HEK293 (cell line): ENCODE measurements at regions not wholly inside any gene's neighbourhood (a gene's known extent, or its start where the extent isn't known, plus 50 kb on each side); places are given as distances from the start of the nearest gene placed in this dataset.

Experiments used
- CTCF ChIA-PET: fragments of 350-600 bp; formaldehyde crosslinking; extraction: SDS; loops from one replicate; lab custom pipeline; 2021; ENCODE audit warnings: antibody characterized with exemption; lab: Yijun Ruan, JAX
- POLR2A ChIA-PET: fragments of 300-600 bp; formaldehyde crosslinking; extraction: SDS; loops from one replicate; lab custom pipeline; 2020; ENCODE audit warnings: antibody characterized with exemption, inconsistent platforms; lab: Yijun Ruan, JAX
- H3K27ac ChIP-seq: fragments of 200-500 bp; sonication (Bioruptor generic); 2 replicates; pipeline ENCODE4 v1.5.1; 2014; ENCODE audit warnings: low read depth, low read length, control low read depth, inconsistent platforms; ENCODE audit errors: extremely low read depth
- H3K36me3 ChIP-seq, 2 experiments: fragments of 200-500 bp in 1 of 2; sonication (Bioruptor generic) in 1 of 2; 1 replicate in 1 of 2; 2 replicates in 1 of 2; pipeline ENCODE4 v1.5.1; 2014 to 2017; ENCODE audit warnings: inconsistent platforms in 2 of 2, low read length in 2 of 2; ENCODE audit not compliant: control insufficient read depth in 2 of 2, insufficient read depth in 1 of 2
- H3K4me1 ChIP-seq: fragments of 200-500 bp; sonication (Bioruptor generic); 2 replicates; pipeline ENCODE4 v1.5.1; 2014; ENCODE audit warnings: mild to moderate bottlenecking, low read length, inconsistent platforms; ENCODE audit not compliant: control insufficient read depth, insufficient read depth
- H3K4me3 ChIP-seq: 2 replicates; pipeline ENCODE4 v1.5.1; 2011; ENCODE audit warnings: low read depth, mild to moderate bottlenecking, control low read depth, low read length, moderate library complexity
- H3K9me3 ChIP-seq: fragments of 200-500 bp; sonication (Bioruptor generic); 2 replicates; pipeline ENCODE4 v1.5.1; 2014; ENCODE audit warnings: low read depth, low read length, inconsistent platforms; ENCODE audit not compliant: control insufficient read depth, insufficient read depth
- AEBP2 ChIP-seq: fragments of 450-650 bp; formaldehyde crosslinking; IDR thresholded peaks from 2 replicates; pipeline ENCODE4 v1.5.1; 2016; ENCODE audit warnings: missing biosample characterization, missing genetic modification characterization, borderline replicate concordance
- CTCF ChIP-seq: fragments of 450-650 bp; formaldehyde crosslinking; IDR thresholded peaks from 2 replicates; pipeline ENCODE4 v1.5.1; 2016; ENCODE audit warnings: missing biosample characterization, missing genetic modification characterization
- PRDM6 ChIP-seq: fragments of 450-650 bp; formaldehyde crosslinking; IDR thresholded peaks from 2 replicates; pipeline ENCODE4 v1.5.1; 2017; ENCODE audit warnings: missing biosample characterization, missing genetic modification characterization
- SP3 ChIP-seq: fragments of 450-650 bp; formaldehyde crosslinking; IDR thresholded peaks from 2 replicates; pipeline ENCODE4 v1.5.1; 2016; ENCODE audit warnings: missing biosample characterization, missing genetic modification characterization
- ZBTB1 ChIP-seq: fragments of 450-650 bp; formaldehyde crosslinking; IDR thresholded peaks from 2 replicates; pipeline ENCODE4 v1.5.1; 2016; ENCODE audit warnings: missing biosample characterization, missing genetic modification characterization
- ZBTB21 ChIP-seq: fragments of 450-650 bp; formaldehyde crosslinking; IDR thresholded peaks from 2 replicates; pipeline ENCODE4 v1.5.1; 2017; ENCODE audit warnings: missing biosample characterization, missing genetic modification characterization
- ZNF10 ChIP-seq: fragments of 450-650 bp; formaldehyde crosslinking; IDR thresholded peaks from 2 replicates; pipeline ENCODE4 v1.5.1; 2017; ENCODE audit warnings: missing biosample characterization, missing genetic modification characterization
- ZNF132 ChIP-seq: fragments of 450-650 bp; formaldehyde crosslinking; IDR thresholded peaks from 2 replicates; pipeline ENCODE4 v1.5.1; 2017; ENCODE audit warnings: missing biosample characterization, missing genetic modification characterization, borderline replicate concordance
- ZNF138 ChIP-seq: fragments of 450-650 bp; formaldehyde crosslinking; IDR thresholded peaks from 2 replicates; pipeline ENCODE4 v1.5.1; 2016; ENCODE audit warnings: missing biosample characterization, missing genetic modification characterization, borderline replicate concordance
- ZNF202 ChIP-seq: fragments of 450-650 bp; formaldehyde crosslinking; IDR thresholded peaks from 2 replicates; pipeline ENCODE4 v1.5.1; 2016; ENCODE audit warnings: missing biosample characterization, missing genetic modification characterization, borderline replicate concordance
- ZNF248 ChIP-seq: fragments of 450-650 bp; formaldehyde crosslinking; IDR thresholded peaks from 2 replicates; pipeline ENCODE4 v1.5.1; 2017; ENCODE audit warnings: missing biosample characterization, missing genetic modification characterization
- ZNF274 ChIP-seq, 2 experiments: fragments of 200-500 bp in 1 of 2; fragments of 450-650 bp in 1 of 2; sonication (Bioruptor generic) in 1 of 2; formaldehyde crosslinking in 1 of 2; IDR thresholded peaks; 2 replicates each; pipeline versions ENCODE4 v1.5.1 to v1.6.1; 2014 to 2016; ENCODE audit warnings: borderline replicate concordance in 1 of 2, inconsistent platforms in 1 of 2, low read length in 1 of 2, missing biosample characterization in 1 of 2, missing genetic modification characterization in 1 of 2
- ZNF398 ChIP-seq: fragments of 450-650 bp; formaldehyde crosslinking; IDR thresholded peaks from 2 replicates; pipeline ENCODE4 v1.5.1; 2017; ENCODE audit warnings: missing biosample characterization, missing genetic modification characterization
- ZNF501 ChIP-seq: fragments of 450-650 bp; formaldehyde crosslinking; IDR thresholded peaks from 2 replicates; pipeline ENCODE4 v1.5.1; 2016; ENCODE audit warnings: missing biosample characterization, missing genetic modification characterization
- ZNF518A ChIP-seq: fragments of 450-650 bp; formaldehyde crosslinking; conservative IDR thresholded peaks from 2 replicates; pipeline ENCODE4 v1.5.1; 2016; ENCODE audit warnings: low read depth, missing biosample characterization, missing genetic modification characterization

GRCh38 chr12:58811346-58811745 is 109.0 kb downstream of the LRIG3 start:
- no peak overlapping the region for H3K27ac ChIP-seq
- POLR2A ChIA-PET = no interaction called here
- H3K4me1 ChIP-seq = no peaks in the 10 kb centered on the region; the same call in 1 of the 2 replicates
- H3K9me3 ChIP-seq = no peaks in the 10 kb centered on the region
- TF ChIP-seq ZNF10 (tag by site-specific recombination) = no peak
- no peak for TF ChIP-seq ZBTB21 (tag by site-specific recombination)
- no peak for TF ChIP-seq ZNF132 (tag by site-specific recombination)
- TF ChIP-seq ZNF398 (tag by site-specific recombination) = no peak
- no peak for TF ChIP-seq ZBTB1
- TF ChIP-seq ZNF248 (tag by site-specific recombination) = no peak
- TF ChIP-seq SP3 (tag by site-specific recombination) = no peak
- TF ChIP-seq, all 188 proteins: peak for 0
- Histone ChIP-seq H3K4me3 (no peak overlapping the region), H3K36me3 (no peaks in the 10 kb centered on the region)
- CTCF ChIA-PET = interaction anchor here (0.6 kb wide), 2 partner anchors 54 to 190 kb away, joined by 3 to 4 read pairs; no protein-coding TSS in a partner anchor

GRCh38 chr12:58812214-58812613 is 108.1 kb downstream of the LRIG3 start:
- H3K27ac ChIP-seq = no peak overlapping the region
- no peaks in the 10 kb centered on the region for H3K36me3 ChIP-seq
- no peaks in the 10 kb centered on the region for H3K9me3 ChIP-seq
- POLR2A ChIA-PET = no interaction called here
- TF ChIP-seq ZNF501 (tag by site-specific recombination) (no peak), PRDM6 (no peak), ZNF518A (tag by site-specific recombination) (no peak), CTCF (tag by site-specific recombination) (no peak), ZNF202 (no peak), ZNF138 (tag by site-specific recombination) (no peak), AEBP2 (tag by site-specific recombination) (no peak), ZNF274 (IDR thresholded peaks at IDR 0.05; ENCODE audit: low read length) (no peak), ZNF274 (tag by site-specific recombination; IDR thresholded peaks at IDR 0.05; ENCODE audit: borderline replicate concordance) (no peak)
- CTCF ChIA-PET = interaction anchor here (0.6 to 0.8 kb wide), 2 partner anchors 8 to 189 kb away, joined by 3 to 4 read pairs; no protein-coding TSS in a partner anchor
- no peaks in the 10 kb centered on the region; the same call in 1 of the 2 replicates for H3K4me1 ChIP-seq
- no peak overlapping the region for H3K4me3 ChIP-seq
